Mesendoderm (in vitro differentiated cells): ENCODE measurements at regions not wholly inside any gene's neighbourhood (a gene's known extent, or its start where the extent isn't known, plus 50 kb on each side); places are given as distances from the start of the nearest gene placed in this dataset.

Source experiments
- DNase-seq: peaks from one replicate; pipeline ENCODE4 v3.0.0; 2013
- H2AK5ac ChIP-seq: 2 replicates; pipeline ENCODE4 v1.6.1; 2013; ENCODE audit warnings: low read length, inconsistent platforms
- H2BK120ac ChIP-seq: 2 replicates; pipeline ENCODE4 v1.6.1; 2013; ENCODE audit warnings: low read depth, mild to moderate bottlenecking, low read length, moderate library complexity, mixed read lengths
- H2BK15ac ChIP-seq: replicated peaks from 2 replicates; pipeline ENCODE4 v1.6.1; 2013; ENCODE audit warnings: low read depth, mild to moderate bottlenecking, moderate library complexity
- H2BK5ac ChIP-seq: 2 replicates; pipeline ENCODE4 v1.6.1; 2013; ENCODE audit warnings: low read length, inconsistent platforms
- H3K18ac ChIP-seq: 2 replicates; pipeline ENCODE4 v1.6.1; 2013; ENCODE audit warnings: mild to moderate bottlenecking, low read length, mixed read lengths
- H3K23ac ChIP-seq: one replicate; pipeline ENCODE4 v1.6.1; 2013; ENCODE audit warnings: low read length
- H3K27ac ChIP-seq: 2 replicates; pipeline ENCODE4 v1.5.1; 2013; ENCODE audit warnings: low read depth, mild to moderate bottlenecking, inconsistent platforms, low read length, moderate library complexity
- H3K27me3 ChIP-seq: 2 replicates; pipeline ENCODE4 v1.6.1; 2013; ENCODE audit warnings: low read length, control low read depth, mild to moderate bottlenecking, inconsistent platforms; ENCODE audit not compliant: insufficient read depth, poor library complexity
- H3K36me3 ChIP-seq: 2 replicates; pipeline ENCODE4 v1.6.1; 2013; ENCODE audit warnings: low read length, inconsistent platforms; ENCODE audit not compliant: control insufficient read depth, insufficient read depth
- H3K4ac ChIP-seq: one replicate; pipeline ENCODE4 v1.6.1; 2013; ENCODE audit warnings: low read depth, mild to moderate bottlenecking, low read length, moderate library complexity
- H3K4me1 ChIP-seq: 2 replicates; pipeline ENCODE4 v1.6.1; 2013; ENCODE audit warnings: low read depth, low read length, inconsistent platforms; ENCODE audit not compliant: control insufficient read depth
- H3K4me2 ChIP-seq: 2 replicates; pipeline ENCODE4 v1.6.1; 2013; ENCODE audit warnings: low read length
- H3K4me3 ChIP-seq: 2 replicates; pipeline ENCODE4 v1.5.1; 2013; ENCODE audit warnings: mild to moderate bottlenecking, low read length
- H3K56ac ChIP-seq: one replicate; pipeline ENCODE4 v1.6.1; 2013; ENCODE audit warnings: low read length
- H3K79me1 ChIP-seq: 2 replicates; pipeline ENCODE4 v1.6.1; 2013; ENCODE audit warnings: low read length, inconsistent platforms
- H3K79me2 ChIP-seq: 2 replicates; pipeline ENCODE4 v1.6.1; 2013; ENCODE audit warnings: mild to moderate bottlenecking, low read length; ENCODE audit not compliant: control insufficient read depth, insufficient read depth
- H3K9ac ChIP-seq: 2 replicates; pipeline ENCODE4 v1.6.1; 2013; ENCODE audit warnings: low read length, inconsistent platforms
- H4K5ac ChIP-seq: one replicate; pipeline ENCODE4 v1.6.1; 2013; ENCODE audit warnings: low read length
- H4K8ac ChIP-seq: one replicate; pipeline ENCODE4 v1.6.1; 2013; ENCODE audit warnings: low read depth, mild to moderate bottlenecking, control low read depth, low read length, moderate library complexity
- WGBS: extraction: QIAGEN DNeasy Blood & Tissue Kit; methylation state at CpG from one replicate; pipeline ENCODE4 v1.1.7; 2013; ENCODE audit warnings: low lambda C conversion rate, missing lambda C conversion rate; ENCODE audit not compliant: insufficient coverage; ENCODE audit errors: extremely low coverage; 5-methylcytosine and 5-hydroxymethylcytosine counted together

- no peak overlapping the region for H3K4me3 ChIP-seq
- no peak overlapping the region for H4K8ac ChIP-seq
- H3K9ac ChIP-seq, result no peak overlapping the region
- H3K18ac ChIP-seq, result no peak overlapping the region
- no peak overlapping the region for H3K4me2 ChIP-seq
- no peak overlapping the region for H3K27ac ChIP-seq
- no peak overlapping the region for H3K4ac ChIP-seq
- no peak overlapping the region for H3K23ac ChIP-seq
- H3K56ac ChIP-seq, result no peak overlapping the region
- no peaks in the 10 kb centered on the region for H3K4me1 ChIP-seq
- no peaks in the 10 kb centered on the region for H3K79me2 ChIP-seq
- WGBS, result no CpG with 5 or more reads among the region's 5 CpGs
- H3K27me3 ChIP-seq, result no peaks in the 10 kb centered on the region
- H2BK120ac ChIP-seq, result no peak overlapping the region
- no peak overlapping the region for H2BK5ac ChIP-seq
- no peak overlapping the region for H2AK5ac ChIP-seq
- no peaks in the 10 kb centered on the region for H3K79me1 ChIP-seq
- DNase-seq, result no peak
- H4K5ac ChIP-seq, result no peak overlapping the region
- no peak overlapping the region for H2BK15ac ChIP-seq
- no peaks in the 10 kb centered on the region for H3K36me3 ChIP-seq
Observed at GRCh38 chr17:72492941-72493340, 372.1 kb downstream of the SOX9 start.

GRCh38 chr17:72494566-72494965 is 373.7 kb downstream of the SOX9 start:
- H3K79me2 ChIP-seq, result no peaks in the 10 kb centered on the region
- no CpG with 5 or more reads among the region's 2 CpGs for WGBS

GRCh38 chr17:72496461-72496860 is 375.6 kb downstream of the SOX9 start:
- Histone ChIP-seq H3K9ac (no peak overlapping the region), H3K79me1 (no peaks in the 10 kb centered on the region), H3K79me2 (no peaks in the 10 kb centered on the region), H3K56ac (no peak overlapping the region), H3K4me3 (no peak overlapping the region), H2AK5ac (no peak overlapping the region), H4K8ac (no peak overlapping the region), H3K36me3 (no peaks in the 10 kb centered on the region), H2BK120ac (no peak overlapping the region), H3K27ac (no peak overlapping the region), H3K23ac (no peak overlapping the region), H2BK15ac (no peak overlapping the region), H3K4me1 (no peaks in the 10 kb centered on the region), H3K18ac (no peak overlapping the region), H4K5ac (no peak overlapping the region), H3K4ac (no peak overlapping the region), H2BK5ac (no peak overlapping the region), H3K27me3 (no peaks in the 10 kb centered on the region), H3K4me2 (no peak overlapping the region)
- WGBS, result no CpG with 5 or more reads among the region's 6 CpGs
- DNase-seq, result no peak

More at GRCh38 chr17:72494566-72494965, 373.7 kb downstream of the SOX9 start:
- no peak overlapping the region for H3K18ac ChIP-seq
- H3K4me2 ChIP-seq, result no peak overlapping the region
- H3K36me3 ChIP-seq, result no peaks in the 10 kb centered on the region
- H3K23ac ChIP-seq, result no peak overlapping the region
- H3K79me1 ChIP-seq, result no peaks in the 10 kb centered on the region
- no peak overlapping the region for H4K5ac ChIP-seq
- no peak overlapping the region for H2BK5ac ChIP-seq
- H3K56ac ChIP-seq, result no peak overlapping the region
- no peaks in the 10 kb centered on the region for H3K27me3 ChIP-seq
- H4K8ac ChIP-seq, result no peak overlapping the region
- no peak overlapping the region for H3K9ac ChIP-seq
- no peak overlapping the region for H3K4ac ChIP-seq
- H2BK120ac ChIP-seq, result no peak overlapping the region
- H2AK5ac ChIP-seq, result no peak overlapping the region
- no peaks in the 10 kb centered on the region for H3K4me1 ChIP-seq
- DNase-seq, result no peak
- no peak overlapping the region for H3K27ac ChIP-seq
- no peak overlapping the region for H3K4me3 ChIP-seq
- H2BK15ac ChIP-seq, result no peak overlapping the region

- Histone ChIP-seq H3K36me3 (no peaks in the 10 kb centered on the region), H3K18ac (no peak overlapping the region), H3K23ac (no peak overlapping the region), H3K27ac (no peak overlapping the region), H4K8ac (no peak overlapping the region), H3K9ac (no peak overlapping the region), H2BK15ac (no peak overlapping the region), H2AK5ac (no peak overlapping the region), H2BK120ac (no peak overlapping the region), H3K79me1 (no peaks in the 10 kb centered on the region), H4K5ac (no peak overlapping the region), H3K56ac (no peak overlapping the region), H2BK5ac (no peak overlapping the region), H3K27me3 (no peaks in the 10 kb centered on the region), H3K4me3 (no peak overlapping the region), H3K79me2 (no peaks in the 10 kb centered on the region), H3K4ac (no peak overlapping the region), H3K4me1 (peaks cover 2% of the 10 kb centered on the region), H3K4me2 (no peak overlapping the region)
- no peak for DNase-seq
- no CpG with 5 or more reads among the region's 3 CpGs for WGBS
Observed at GRCh38 chr17:72497915-72498314, 377.1 kb downstream of the SOX9 start.

- Histone ChIP-seq H3K4me1 (peaks cover 2% of the 10 kb centered on the region), H3K4me2 (no peak overlapping the region), H3K9ac (no peak overlapping the region), H4K5ac (no peak overlapping the region), H2BK120ac (no peak overlapping the region), H3K27ac (no peak overlapping the region), H2AK5ac (no peak overlapping the region), H3K4me3 (no peak overlapping the region), H3K79me2 (no peaks in the 10 kb centered on the region), H3K36me3 (no peaks in the 10 kb centered on the region), H2BK5ac (no peak overlapping the region), H3K56ac (no peak overlapping the region), H3K79me1 (no peaks in the 10 kb centered on the region), H3K23ac (no peak overlapping the region), H4K8ac (no peak overlapping the region), H3K27me3 (no peaks in the 10 kb centered on the region), H2BK15ac (no peak overlapping the region), H3K4ac (no peak overlapping the region), H3K18ac (no peak overlapping the region)
- WGBS, result no CpG with 5 or more reads among the region's 4 CpGs
- DNase-seq, result no peak
Observed at GRCh38 chr17:72498364-72499210, 377.8 kb downstream of the SOX9 start.
